PC-9 (cell line): ENCODE measurements at regions not wholly inside any gene's neighbourhood (a gene's known extent, or its start where the extent isn't known, plus 50 kb on each side); places are given as distances from the start of the nearest gene placed in this dataset.
"Not testable (repeated sequence)": the region's sequence is repeated elsewhere in the genome, so short reads cannot be mapped to it uniquely, and the experiment has no call there.

Source experiments
- BruUV-seq: library from RNA; stranded (reverse); fragments of 400-500 nt; replicated peaks from 2 replicates; lab custom pipeline; 2021; lab: Mats Ljungman, UMichigan
- CTCF ChIA-PET: fragments of 300-600 bp; sonication (Branson Sonifier 250); formaldehyde crosslinking; loops from one replicate; lab custom pipeline; 2022; ENCODE audit warnings: antibody characterized with exemption; lab: Charles Lee
- POLR2A ChIA-PET: fragments of 300-600 bp; sonication (Branson Sonifier 250); formaldehyde crosslinking; loops from one replicate; lab custom pipeline; 2022; ENCODE audit warnings: antibody characterized with exemption; ENCODE audit not compliant: unreplicated experiment; lab: Charles Lee
- DNase-seq, 2 experiments: peaks; one replicate each; pipeline versions ENCODE4 v3.0.0 to v3.0.0-alpha.2; 2015 to 2022; ENCODE audit warnings: mixed read lengths in 1 of 2
- H2AFZ ChIP-seq: fragments of 200-600 bp; sonication (generic); 2 replicates; pipeline ENCODE4 v1.8.1; 2017; ENCODE audit warnings: antibody characterized with exemption
- H3F3A ChIP-seq: fragments of 200-600 bp; sonication (generic); 2 replicates; pipeline ENCODE4 v1.8.1; 2017; ENCODE audit warnings: antibody characterized with exemption, mild to moderate bottlenecking, low read depth; ENCODE audit not compliant: insufficient read depth
- H3K27ac ChIP-seq: fragments of 200-600 bp; sonication (generic); 2 replicates; pipeline ENCODE4 v1.6.1; 2016; ENCODE audit warnings: mixed run types
- H3K27me3 ChIP-seq: fragments of 200-600 bp; sonication (generic); 2 replicates; pipeline ENCODE4 v1.6.1; 2016; ENCODE audit warnings: low read depth, mixed run types; ENCODE audit not compliant: insufficient read depth
- H3K36me3 ChIP-seq: fragments of 200-600 bp; sonication (generic); 2 replicates; pipeline ENCODE4 v1.6.1; 2016; ENCODE audit warnings: low read depth, mixed run types
- H3K4me1 ChIP-seq: fragments of 200-600 bp; sonication (generic); replicated peaks from 2 replicates; pipeline ENCODE4 v1.6.1; 2016; ENCODE audit warnings: mixed run types; ENCODE audit not compliant: insufficient read depth
- H3K4me2 ChIP-seq: fragments of 200-600 bp; sonication (generic); 2 replicates; pipeline ENCODE4 v1.6.1; 2017; ENCODE audit warnings: mixed run types
- H3K4me3 ChIP-seq: fragments of 200-600 bp; sonication (generic); 2 replicates; pipeline ENCODE4 v1.6.1; 2016; ENCODE audit warnings: mixed run types
- H3K79me2 ChIP-seq: fragments of 200-600 bp; sonication (generic); 2 replicates; pipeline ENCODE4 v1.6.1; 2017; ENCODE audit warnings: low read depth, mixed run types
- H3K9me2 ChIP-seq: fragments of 200-600 bp; sonication (generic); 2 replicates; pipeline ENCODE4 v1.8.1; 2017; ENCODE audit warnings: mild to moderate bottlenecking; ENCODE audit not compliant: insufficient read depth
- H3K9me3 ChIP-seq: fragments of 200-600 bp; sonication (generic); 2 replicates; pipeline ENCODE4 v1.8.1; 2016; ENCODE audit warnings: low read depth; ENCODE audit not compliant: insufficient read depth
- H4K20me1 ChIP-seq: fragments of 200-600 bp; sonication (generic); 2 replicates; pipeline ENCODE4 v1.8.1; 2017; ENCODE audit not compliant: insufficient read depth
- EZH2 ChIP-seq: fragments of 200-600 bp; sonication (generic); IDR thresholded peaks from 2 replicates; pipeline ENCODE4 v1.8.0; 2017; ENCODE audit warnings: antibody characterized with exemption, low read depth
- intact Hi-C: fragments of 100-400 bp; cut with micrococcal nuclease; formaldehyde crosslinking; loops from one replicate; pipeline ENCODE4 v1.10.0; 2022; ENCODE audit not compliant: unreplicated experiment
- TF ChIP-seq, protein P1 (sequence below): fragments of 200-600 bp; sonication (generic); conservative IDR thresholded peaks from 2 replicates; pipeline ENCODE4 v1.6.1; 2017; ENCODE audit warnings: mixed run types, antibody characterized with exemption, mild to moderate bottlenecking, moderate library complexity

DNA sequence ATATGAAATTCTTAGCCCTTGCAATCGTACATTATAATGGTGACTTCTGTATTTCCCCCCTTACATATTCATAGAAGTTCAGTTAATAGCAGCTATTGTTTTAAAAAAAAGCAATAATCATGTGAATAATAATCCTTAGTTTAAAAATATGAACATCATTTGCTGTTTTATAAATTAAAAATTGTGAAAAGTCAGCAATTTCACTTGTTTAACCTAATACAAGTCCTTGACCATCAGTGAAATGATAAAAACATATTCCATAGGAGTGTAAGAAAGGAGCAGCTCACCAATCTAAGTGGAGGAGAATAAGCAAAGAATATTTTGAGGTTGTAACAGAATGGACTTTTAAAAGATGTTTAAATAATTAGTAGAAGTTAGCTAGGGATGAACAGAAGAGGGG lies 650.2 kb downstream of the SUCLG1 start:
- ChIA-PET CTCF (no interaction called here), POLR2A (no interaction called here)
- Histone ChIP-seq H3K9me2 (no peaks in the 10 kb centered on the region), H3K27me3 (no peaks in the 10 kb centered on the region), H2AFZ (no peak overlapping the region), H3K4me2 (no peak overlapping the region), H3K27ac (no peak overlapping the region), H3F3A (no peaks in the 10 kb centered on the region), H3K36me3 (no peaks in the 10 kb centered on the region), H3K4me3 (no peak overlapping the region), H3K9me3 (no peaks in the 10 kb centered on the region), H4K20me1 (no peaks in the 10 kb centered on the region), H3K79me2 (no peaks in the 10 kb centered on the region), H3K4me1 (no peaks in the 10 kb centered on the region)
- no TSS peak for BruUV-seq
- no peak for DNase-seq
- intact Hi-C loops: no loop called here
- no peak for TF ChIP-seq EZH2
- TF ChIP-seq, protein P1, sequence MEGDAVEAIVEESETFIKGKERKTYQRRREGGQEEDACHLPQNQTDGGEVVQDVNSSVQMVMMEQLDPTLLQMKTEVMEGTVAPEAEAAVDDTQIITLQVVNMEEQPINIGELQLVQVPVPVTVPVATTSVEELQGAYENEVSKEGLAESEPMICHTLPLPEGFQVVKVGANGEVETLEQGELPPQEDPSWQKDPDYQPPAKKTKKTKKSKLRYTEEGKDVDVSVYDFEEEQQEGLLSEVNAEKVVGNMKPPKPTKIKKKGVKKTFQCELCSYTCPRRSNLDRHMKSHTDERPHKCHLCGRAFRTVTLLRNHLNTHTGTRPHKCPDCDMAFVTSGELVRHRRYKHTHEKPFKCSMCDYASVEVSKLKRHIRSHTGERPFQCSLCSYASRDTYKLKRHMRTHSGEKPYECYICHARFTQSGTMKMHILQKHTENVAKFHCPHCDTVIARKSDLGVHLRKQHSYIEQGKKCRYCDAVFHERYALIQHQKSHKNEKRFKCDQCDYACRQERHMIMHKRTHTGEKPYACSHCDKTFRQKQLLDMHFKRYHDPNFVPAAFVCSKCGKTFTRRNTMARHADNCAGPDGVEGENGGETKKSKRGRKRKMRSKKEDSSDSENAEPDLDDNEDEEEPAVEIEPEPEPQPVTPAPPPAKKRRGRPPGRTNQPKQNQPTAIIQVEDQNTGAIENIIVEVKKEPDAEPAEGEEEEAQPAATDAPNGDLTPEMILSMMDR: no peak

DNA sequence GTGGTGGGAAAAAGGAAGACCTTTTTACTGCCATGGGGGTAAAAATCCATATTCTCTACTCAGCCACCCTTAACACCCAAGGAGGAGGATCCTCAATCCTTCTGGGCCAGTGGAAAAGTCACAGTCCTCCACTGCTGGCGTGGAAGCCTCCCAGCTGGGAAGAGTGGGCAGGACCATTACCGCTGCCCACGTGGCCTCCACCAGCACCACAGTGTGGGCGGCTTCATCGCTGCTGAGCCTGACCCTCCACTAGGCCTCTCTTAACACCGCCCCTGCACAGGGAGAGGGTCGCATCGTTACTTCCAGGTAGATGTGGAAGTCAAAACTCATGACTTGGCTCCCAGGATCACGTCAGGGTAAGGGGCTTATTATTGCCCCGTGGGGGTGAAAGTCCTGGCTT lies 656.5 kb downstream of the SUCLG1 start:
- no peak for TF ChIP-seq EZH2
- TF ChIP-seq, protein P1: no peak
- Histone ChIP-seq H3K79me2 (no peaks in the 10 kb centered on the region), H4K20me1 (no peaks in the 10 kb centered on the region), H3K4me2 (no peak overlapping the region), H3F3A (no peaks in the 10 kb centered on the region), H3K27me3 (no peaks in the 10 kb centered on the region), H3K36me3 (no peaks in the 10 kb centered on the region), H3K27ac (no peak overlapping the region), H3K4me3 (no peak overlapping the region), H3K9me3 (no peaks in the 10 kb centered on the region), H3K4me1 (no peaks in the 10 kb centered on the region), H2AFZ (no peak overlapping the region), H3K9me2 (no peaks in the 10 kb centered on the region)
- DNase-seq: no peak
- no TSS peak for BruUV-seq
- POLR2A ChIA-PET: no interaction called here
- CTCF ChIA-PET: no interaction called here
- intact Hi-C loops: no loop called here

DNA sequence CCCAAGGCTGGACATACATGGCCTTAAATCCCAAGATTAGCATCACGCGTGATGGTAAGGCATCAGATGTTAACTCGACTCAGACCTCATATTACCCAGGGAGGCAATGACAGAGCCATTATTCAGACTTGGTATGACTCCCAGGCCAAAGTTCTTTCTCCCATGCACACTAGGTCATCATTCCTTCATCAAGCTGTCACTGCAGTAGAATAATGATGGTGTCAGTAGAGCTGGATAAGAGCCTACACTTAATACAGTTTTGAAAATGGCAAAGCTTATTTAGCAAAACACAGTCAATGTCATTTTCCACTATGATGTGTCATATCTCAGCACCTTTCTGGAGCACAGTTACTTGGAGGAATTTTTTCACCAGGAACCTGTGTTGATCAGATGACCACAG lies 663.3 kb downstream of the SUCLG1 start:
- intact Hi-C loops: no loop called here
- POLR2A ChIA-PET: no interaction called here
- Histone ChIP-seq H4K20me1 (no peaks in the 10 kb centered on the region), H3K9me3 (no peaks in the 10 kb centered on the region), H3K9me2 (no peaks in the 10 kb centered on the region), H2AFZ (no peak overlapping the region), H3K4me3 (no peak overlapping the region), H3K79me2 (no peaks in the 10 kb centered on the region), H3K36me3 (no peaks in the 10 kb centered on the region), H3F3A (no peaks in the 10 kb centered on the region), H3K4me2 (no peak overlapping the region), H3K27ac (no peak overlapping the region), H3K4me1 (no peaks in the 10 kb centered on the region), H3K27me3 (0 out of 2 replicates have a peak, but pooled peaks cover 6% of the 10 kb centered on the region)
- TF ChIP-seq EZH2: no peak
- TF ChIP-seq, protein P1: no peak
- DNase-seq: no peak
- CTCF ChIA-PET: no interaction called here
- BruUV-seq: no TSS peak

DNA sequence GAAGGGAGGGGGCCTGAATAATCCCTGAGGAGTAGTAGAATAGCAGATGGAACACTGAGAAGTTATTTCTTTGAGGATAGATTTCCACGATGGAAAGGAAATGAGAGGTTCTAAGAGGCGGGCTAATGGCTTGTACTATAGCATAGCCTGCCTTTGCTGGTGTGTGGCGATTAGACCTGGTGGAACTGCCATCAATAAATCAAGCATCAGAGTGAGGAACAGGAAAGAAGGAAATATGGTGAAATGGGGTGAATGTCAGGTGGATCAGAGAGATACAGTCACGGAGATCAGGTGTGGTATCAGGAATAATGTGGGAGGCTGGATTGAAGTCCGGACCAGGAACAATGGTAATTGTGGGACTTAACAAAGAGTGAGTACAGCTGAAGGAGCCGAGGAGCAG lies 668.6 kb downstream of the SUCLG1 start:
- BruUV-seq, H2AFZ ChIP-seq, CTCF ChIA-PET: not testable (repeated sequence)

DNA sequence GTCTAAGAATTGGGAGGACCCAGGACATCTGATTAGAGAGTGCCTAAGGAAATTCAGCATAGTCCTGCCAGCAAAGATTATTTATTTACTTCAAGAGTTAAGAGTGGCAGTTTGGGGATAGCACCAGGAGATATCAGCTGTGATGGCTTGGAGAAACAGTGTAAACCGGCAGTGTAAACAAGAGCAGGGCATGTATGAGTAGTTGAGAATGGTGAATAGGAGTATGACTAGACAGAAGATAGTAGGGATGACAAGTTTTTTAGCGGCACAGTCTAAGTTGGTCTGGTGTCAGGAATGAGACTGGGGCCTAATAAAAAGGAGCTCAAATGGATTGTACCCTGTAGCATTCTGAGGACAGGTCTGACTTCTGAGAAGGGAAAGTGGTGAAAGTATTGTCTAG lies 669.4 kb downstream of the SUCLG1 start:
- POLR2A ChIA-PET, H3K9me3 ChIP-seq, H3F3A ChIP-seq, H2AFZ ChIP-seq, CTCF ChIA-PET, BruUV-seq, H3K4me2 ChIP-seq, H3K27me3 ChIP-seq, H4K20me1 ChIP-seq, H3K36me3 ChIP-seq, H3K27ac ChIP-seq, H3K4me3 ChIP-seq, H3K79me2 ChIP-seq, H3K9me2 ChIP-seq, intact Hi-C loops, DNase-seq, H3K4me1 ChIP-seq: not testable (repeated sequence)

More for the DNA sequence above, 668.6 kb downstream of the SUCLG1 start:
- H3K9me3 ChIP-seq, H3K4me3 ChIP-seq, H3K4me2 ChIP-seq, intact Hi-C loops, H3K4me1 ChIP-seq, POLR2A ChIA-PET, H3K9me2 ChIP-seq, H3F3A ChIP-seq, H3K79me2 ChIP-seq, H3K27me3 ChIP-seq, H4K20me1 ChIP-seq, H3K36me3 ChIP-seq, DNase-seq, H3K27ac ChIP-seq: not testable (repeated sequence)
